SK-N-MC (cell line): ENCODE measurements at regions not wholly inside any gene's neighbourhood (a gene's known extent, or its start where the extent isn't known, plus 50 kb on each side); places are given as distances from the start of the nearest gene placed in this dataset.

Experiments
- EZH2 ChIP-seq: fragments of 200-600 bp; sonication (generic); IDR thresholded peaks from one replicate; pipeline ENCODE4 v1.6.1; 2017; ENCODE audit warnings: antibody characterized with exemption
- FOXP2 ChIP-seq: optimal IDR thresholded peaks from 2 replicates; pipeline ENCODE3; 2011; ENCODE audit warnings: mild to moderate bottlenecking, moderate library complexity; ENCODE audit not compliant: insufficient read depth; ENCODE audit errors: extremely low read length, control extremely low read depth
- POLR2AphosphoS5 ChIP-seq: IDR thresholded peaks from 2 replicates; pipeline ENCODE4 v1.6.1; 2012; ENCODE audit warnings: mild to moderate bottlenecking, low read depth, low read length, borderline replicate concordance

- TF ChIP-seq EZH2 = no peak
- no peak for TF ChIP-seq POLR2AphosphoS5
- no peak for TF ChIP-seq FOXP2
Observed at GRCh38 chr14:97178781-97179180, 381.6 kb downstream of the VRK1 start.
